ENCODE measurements at regions not wholly inside any gene's neighbourhood (a gene's known extent, or its start where the extent isn't known, plus 50 kb on each side); places are given as distances from the start of the nearest gene placed in this dataset.

DNA sequence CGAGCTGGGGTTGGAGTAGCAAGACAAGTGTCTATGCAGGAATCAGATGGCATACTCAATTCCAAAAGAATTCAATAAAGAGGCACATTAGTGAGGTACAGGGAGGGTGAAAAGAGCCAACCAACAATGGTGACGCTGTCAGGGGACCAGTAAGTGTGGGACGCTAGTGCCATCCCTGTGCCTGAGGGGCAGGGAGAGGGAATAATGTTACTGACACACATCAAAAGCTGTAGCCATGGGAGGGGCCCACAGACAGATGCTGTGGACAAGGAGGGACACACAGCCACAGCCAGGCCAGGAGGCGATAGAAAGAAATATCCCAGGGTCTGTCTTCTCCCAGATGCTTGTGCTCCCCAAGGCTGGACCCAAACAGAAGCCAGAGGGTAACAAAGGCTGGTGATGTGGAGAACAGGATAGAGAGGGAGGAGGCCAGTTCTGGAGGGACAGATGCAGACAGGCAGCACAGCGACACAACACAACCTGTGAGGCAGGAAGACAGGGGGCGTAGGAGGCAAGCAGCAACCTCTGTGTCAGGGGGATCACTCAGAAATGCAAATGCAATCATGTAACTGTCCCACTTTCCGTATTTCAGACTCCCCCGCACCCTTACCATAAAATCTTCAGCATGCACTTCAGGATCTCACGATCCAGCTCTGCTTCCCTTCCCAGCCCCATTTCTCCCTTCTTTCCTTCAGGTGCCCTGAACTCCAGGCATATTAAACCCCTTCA, 240.5 kb upstream of the FZD8 start:
- no peak overlapping the region for H3K4me3 ChIP-seq (replicated peaks; ENCODE audit: low read depth, low read length)
- H3K27me3 ChIP-seq (replicated peaks; ENCODE audit: control insufficient read depth, insufficient read depth, low read length), result no peaks in the 10 kb centered on the region
- H3K36me3 ChIP-seq (ENCODE audit: control insufficient read depth, insufficient read depth, low read length), result no peaks in the 10 kb centered on the region
- DNase-seq (ENCODE audit: extremely low read depth, insufficient read length), result no peak
- TF ChIP-seq, protein P1, sequence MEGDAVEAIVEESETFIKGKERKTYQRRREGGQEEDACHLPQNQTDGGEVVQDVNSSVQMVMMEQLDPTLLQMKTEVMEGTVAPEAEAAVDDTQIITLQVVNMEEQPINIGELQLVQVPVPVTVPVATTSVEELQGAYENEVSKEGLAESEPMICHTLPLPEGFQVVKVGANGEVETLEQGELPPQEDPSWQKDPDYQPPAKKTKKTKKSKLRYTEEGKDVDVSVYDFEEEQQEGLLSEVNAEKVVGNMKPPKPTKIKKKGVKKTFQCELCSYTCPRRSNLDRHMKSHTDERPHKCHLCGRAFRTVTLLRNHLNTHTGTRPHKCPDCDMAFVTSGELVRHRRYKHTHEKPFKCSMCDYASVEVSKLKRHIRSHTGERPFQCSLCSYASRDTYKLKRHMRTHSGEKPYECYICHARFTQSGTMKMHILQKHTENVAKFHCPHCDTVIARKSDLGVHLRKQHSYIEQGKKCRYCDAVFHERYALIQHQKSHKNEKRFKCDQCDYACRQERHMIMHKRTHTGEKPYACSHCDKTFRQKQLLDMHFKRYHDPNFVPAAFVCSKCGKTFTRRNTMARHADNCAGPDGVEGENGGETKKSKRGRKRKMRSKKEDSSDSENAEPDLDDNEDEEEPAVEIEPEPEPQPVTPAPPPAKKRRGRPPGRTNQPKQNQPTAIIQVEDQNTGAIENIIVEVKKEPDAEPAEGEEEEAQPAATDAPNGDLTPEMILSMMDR (IDR thresholded peaks at IDR 0.05; ENCODE audit: insufficient read depth, low read length, poor library complexity, severe bottlenecking), result no peak

DNA sequence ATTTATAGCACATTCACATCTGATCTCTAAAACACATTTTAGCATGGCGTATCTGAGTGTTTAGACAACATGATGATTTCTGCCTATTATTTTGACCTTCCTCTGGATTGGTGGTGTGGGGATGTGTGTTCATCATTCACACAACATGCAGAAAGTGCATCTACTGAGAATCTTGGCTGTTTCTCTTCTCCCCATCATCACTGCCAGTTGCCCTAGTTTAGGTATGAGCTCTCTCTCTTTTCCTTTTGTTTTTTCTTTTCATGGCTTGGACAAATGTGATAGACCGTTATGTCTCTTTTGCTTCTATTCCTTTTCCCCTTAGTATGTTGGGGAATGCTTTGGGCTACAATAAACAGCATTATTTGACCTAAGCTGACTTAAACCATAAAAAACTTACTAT, 239.2 kb upstream of the FZD8 start:
- no peak overlapping the region for H3K4me3 ChIP-seq (replicated peaks; ENCODE audit: low read depth, low read length)
- H3K36me3 ChIP-seq (ENCODE audit: control insufficient read depth, insufficient read depth, low read length), result no peaks in the 10 kb centered on the region
- DNase-seq (ENCODE audit: extremely low read depth, insufficient read length), result no peak
- H3K27me3 ChIP-seq (replicated peaks; ENCODE audit: control insufficient read depth, insufficient read depth, low read length), result no peaks in the 10 kb centered on the region
- TF ChIP-seq, protein P1 (IDR thresholded peaks at IDR 0.05; ENCODE audit: insufficient read depth, low read length, poor library complexity, severe bottlenecking), result no peak

GRCh38 chr10:35876248-35876647, 234.2 kb upstream of the FZD8 start:
- no peak overlapping the region for H3K4me3 ChIP-seq (replicated peaks; ENCODE audit: low read depth, low read length)
- no peak for DNase-seq (ENCODE audit: extremely low read depth, insufficient read length)
- no peaks in the 10 kb centered on the region for H3K27me3 ChIP-seq (replicated peaks; ENCODE audit: control insufficient read depth, insufficient read depth, low read length)
- TF ChIP-seq, protein P1 (IDR thresholded peaks at IDR 0.05; ENCODE audit: insufficient read depth, low read length, poor library complexity, severe bottlenecking), result no peak
- no peaks in the 10 kb centered on the region for H3K36me3 ChIP-seq (ENCODE audit: control insufficient read depth, insufficient read depth, low read length)

GRCh38 chr10:35875016-35875676, 233.1 kb upstream of the FZD8 start:
- TF ChIP-seq, protein P1 (IDR thresholded peaks at IDR 0.05; ENCODE audit: insufficient read depth, low read length, poor library complexity, severe bottlenecking), result no peak
- H3K4me3 ChIP-seq (replicated peaks; ENCODE audit: low read depth, low read length), result no peak overlapping the region
- no peaks in the 10 kb centered on the region for H3K27me3 ChIP-seq (replicated peaks; ENCODE audit: control insufficient read depth, insufficient read depth, low read length)
- H3K36me3 ChIP-seq (ENCODE audit: control insufficient read depth, insufficient read depth, low read length), result no peaks in the 10 kb centered on the region
- no peak for DNase-seq (ENCODE audit: extremely low read depth, insufficient read length)

DNA sequence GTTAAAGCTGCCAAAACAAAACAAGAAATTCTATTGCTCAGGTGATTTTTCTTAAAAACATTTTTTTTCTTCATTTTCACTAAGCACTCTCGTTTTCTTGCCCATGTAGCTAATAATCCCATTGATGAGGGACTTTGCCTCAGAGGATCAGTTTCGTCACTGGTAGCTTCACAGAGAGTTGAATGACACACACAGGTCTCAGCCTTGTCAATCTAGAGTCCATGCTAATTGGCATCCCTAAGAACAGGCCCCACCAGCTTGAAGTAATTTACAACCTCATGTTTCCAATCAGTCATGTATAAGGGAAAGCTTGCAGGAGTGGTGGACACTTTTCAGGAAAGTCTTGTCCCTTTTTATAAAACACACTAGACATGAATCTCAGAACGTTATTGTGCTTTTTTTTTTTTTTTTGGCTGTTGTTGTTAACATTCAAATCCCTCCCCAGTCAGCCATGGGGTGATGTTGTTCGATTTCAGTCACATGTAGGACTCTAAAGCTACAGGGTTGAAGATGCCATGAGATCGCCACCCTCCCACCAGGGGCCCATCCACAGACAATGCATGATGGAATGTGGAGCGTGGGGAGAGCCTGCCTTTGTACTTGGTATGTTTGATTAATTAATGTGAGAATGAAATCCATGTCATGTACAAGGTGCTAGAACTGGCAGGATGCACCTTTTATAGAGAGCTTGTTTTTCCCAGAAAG, 232.4 kb upstream of the FZD8 start:
- no peaks in the 10 kb centered on the region for H3K36me3 ChIP-seq (ENCODE audit: control insufficient read depth, insufficient read depth, low read length)
- no peak for DNase-seq (ENCODE audit: extremely low read depth, insufficient read length)

More for the DNA sequence above, 232.4 kb upstream of the FZD8 start:
- TF ChIP-seq, protein P1 (IDR thresholded peaks at IDR 0.05; ENCODE audit: insufficient read depth, low read length, poor library complexity, severe bottlenecking), result no peak
- H3K27me3 ChIP-seq (replicated peaks; ENCODE audit: control insufficient read depth, insufficient read depth, low read length), result no peaks in the 10 kb centered on the region
- no peak overlapping the region for H3K4me3 ChIP-seq (replicated peaks; ENCODE audit: low read depth, low read length)
